GM23248 (cell line): ENCODE measurements at regions not wholly inside any gene's neighbourhood (a gene's known extent, or its start where the extent isn't known, plus 50 kb on each side); places are given as distances from the start of the nearest gene placed in this dataset.
A peak's percentile ranks its signal among the peaks of the same experiment; 100 is the strongest.

Experiments
- DNase-seq: peaks from one replicate; pipeline ENCODE4 v3.0.0-alpha.2; 2015
- H2AFZ ChIP-seq: fragments of 200-600 bp; sonication (generic); 2 replicates; pipeline ENCODE4 v1.6.1; 2016; ENCODE audit warnings: antibody characterized with exemption
- H3F3A ChIP-seq: fragments of 200-600 bp; sonication (generic); 2 replicates; pipeline ENCODE4 v1.6.1; 2016; ENCODE audit warnings: mild to moderate bottlenecking, antibody characterized with exemption, mixed run types; ENCODE audit not compliant: insufficient read depth
- H3K27ac ChIP-seq: fragments of 200-600 bp; sonication (generic); 2 replicates; pipeline ENCODE4 v1.5.1; 2016; ENCODE audit warnings: mild to moderate bottlenecking
- H3K27me3 ChIP-seq: fragments of 200-600 bp; sonication (generic); replicated peaks from 2 replicates; pipeline ENCODE4 v1.6.1; 2016; ENCODE audit warnings: mild to moderate bottlenecking; ENCODE audit not compliant: insufficient read depth
- H3K36me3 ChIP-seq: fragments of 200-600 bp; sonication (generic); 2 replicates; pipeline ENCODE4 v1.6.1; 2016; ENCODE audit warnings: low read depth, mild to moderate bottlenecking
- H3K4me1 ChIP-seq: fragments of 200-600 bp; sonication (generic); 2 replicates; pipeline ENCODE4 v1.6.1; 2016; ENCODE audit warnings: mild to moderate bottlenecking; ENCODE audit not compliant: insufficient read depth
- H3K4me2 ChIP-seq: fragments of 200-600 bp; sonication (generic); one replicate; pipeline ENCODE4 v1.6.1; 2016; ENCODE audit warnings: mild to moderate bottlenecking; ENCODE audit not compliant: unreplicated experiment
- H3K4me3 ChIP-seq: fragments of 200-600 bp; sonication (generic); 2 replicates; pipeline ENCODE4 v1.5.1; 2016; ENCODE audit warnings: mild to moderate bottlenecking
- H3K79me2 ChIP-seq: fragments of 200-600 bp; sonication (generic); 2 replicates; pipeline ENCODE4 v1.6.1; 2016; ENCODE audit warnings: mild to moderate bottlenecking; ENCODE audit not compliant: insufficient read depth
- H3K9ac ChIP-seq: fragments of 200-600 bp; sonication (generic); 2 replicates; pipeline ENCODE4 v1.6.1; 2016; ENCODE audit warnings: mild to moderate bottlenecking
- H3K9me2 ChIP-seq: fragments of 200-600 bp; sonication (generic); 2 replicates; pipeline ENCODE4 v1.6.1; 2016; ENCODE audit warnings: mixed run types, mild to moderate bottlenecking, moderate library complexity; ENCODE audit not compliant: insufficient read depth
- H3K9me3 ChIP-seq: fragments of 200-600 bp; sonication (generic); one replicate; pipeline ENCODE4 v1.6.1; 2017; ENCODE audit warnings: low read depth
- H4K20me1 ChIP-seq: fragments of 200-600 bp; sonication (generic); 2 replicates; pipeline ENCODE4 v1.6.0; 2016; ENCODE audit not compliant: insufficient read depth
- EZH2 ChIP-seq: fragments of 200-600 bp; sonication (generic); IDR thresholded peaks from 2 replicates; pipeline ENCODE4 v1.6.1; 2018; ENCODE audit warnings: antibody characterized with exemption, mild to moderate bottlenecking; ENCODE audit not compliant: insufficient read depth, poor library complexity, severe bottlenecking
- EZH2phosphoT487 ChIP-seq: fragments of 200-600 bp; sonication (generic); IDR thresholded peaks from 2 replicates; pipeline ENCODE4 v1.6.1; 2018; ENCODE audit warnings: antibody characterized with exemption, moderate library complexity, mild to moderate bottlenecking, low read depth; ENCODE audit not compliant: insufficient read depth
- WGBS, 2 experiments: methylation state at CpG; one replicate each; pipeline ENCODE4 v1.1.6; 2015 to 2017; ENCODE audit warnings: low lambda C conversion rate in 2 of 2, low coverage in 1 of 2; ENCODE audit errors: missing lambda C conversion rate in 2 of 2; 5-methylcytosine and 5-hydroxymethylcytosine counted together
- in situ Hi-C: fragments of 300-500 bp; cut with MboI; formaldehyde crosslinking; loops from 2 replicates; pipeline ENCODE4 v1.15.0; 2020

DNA sequence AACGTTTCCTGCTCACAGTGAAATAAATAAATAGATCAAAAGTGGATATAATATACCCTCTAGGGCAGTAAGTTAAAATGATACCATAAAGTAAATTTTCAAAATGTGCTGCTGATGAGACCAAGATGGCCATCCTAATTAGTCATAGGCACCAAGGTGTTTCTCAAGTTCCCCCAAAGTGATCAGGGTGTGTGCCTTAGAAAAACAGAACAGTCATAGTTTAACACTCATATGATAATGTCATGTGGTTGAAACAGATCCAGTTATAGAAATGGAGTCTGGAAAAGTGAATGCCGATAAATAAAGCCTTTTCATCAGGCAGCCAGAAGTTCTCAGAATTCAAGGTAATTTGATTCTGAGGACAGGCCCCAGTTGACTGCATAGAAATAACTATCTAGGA is 161.5 kb upstream of the CDKN2B start:
- TF ChIP-seq EZH2phosphoT487: no peak
- TF ChIP-seq EZH2: no peak
- no peaks in the 10 kb centered on the region for H4K20me1 ChIP-seq
- H3K79me2 ChIP-seq: no peaks in the 10 kb centered on the region
- no peaks in the 10 kb centered on the region for H3K9me2 ChIP-seq
- H2AFZ ChIP-seq: no peak overlapping the region
- no peaks in the 10 kb centered on the region for H3K27me3 ChIP-seq
- H3K27ac ChIP-seq: peak overlapping the region; percentile 39
- H3K36me3 ChIP-seq: no peaks in the 10 kb centered on the region
- no peaks in the 10 kb centered on the region for H3K9me3 ChIP-seq
- H3K4me1 ChIP-seq: peaks cover 33% of the 10 kb centered on the region
- peak overlapping the region; percentile 13 for H3K4me2 ChIP-seq
- H3F3A ChIP-seq: peaks cover 20% of the 10 kb centered on the region
- H3K4me3 ChIP-seq: no peak overlapping the region
- 71 to 79% methylated on average over 2 of the region's 2 CpGs for WGBS, 2 experiments
- H3K9ac ChIP-seq: no peak overlapping the region
- peak; percentile 30 for DNase-seq
- in situ Hi-C loops: no loop called here

DNA sequence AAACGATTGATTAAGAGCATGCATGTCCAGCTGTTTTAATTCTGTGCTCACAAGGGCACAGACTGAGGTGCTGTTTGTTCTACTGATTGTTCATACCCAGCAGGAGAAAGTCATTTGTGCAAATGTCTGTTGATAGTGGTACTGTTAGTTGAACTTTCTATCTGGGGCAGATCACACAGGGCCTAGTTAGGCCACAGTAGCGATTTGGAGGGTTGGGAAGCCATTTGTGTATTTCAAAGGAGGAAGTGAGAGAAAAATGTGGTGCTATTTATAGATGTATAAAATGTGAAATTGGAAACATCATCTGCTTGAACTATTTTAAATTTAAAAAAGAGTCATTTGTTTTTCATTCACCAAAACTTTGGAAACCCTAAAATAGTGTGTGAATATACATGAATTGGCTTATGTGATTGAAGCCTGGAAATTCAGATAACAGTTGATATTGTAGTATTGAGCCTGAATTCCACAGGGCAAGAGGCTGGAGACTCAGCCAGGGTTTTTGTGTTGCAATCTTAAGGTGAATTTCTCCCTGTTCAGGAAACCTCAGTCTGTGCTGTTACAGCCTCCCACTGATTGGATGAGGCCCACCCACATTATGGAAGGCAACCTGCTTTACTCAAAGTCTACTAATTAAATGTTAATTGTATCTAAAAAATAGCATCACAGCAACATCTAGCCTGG is 162.0 kb upstream of the CDKN2B start:
- H3K27me3 ChIP-seq: no peaks in the 10 kb centered on the region
- in situ Hi-C loops: no loop called here
- WGBS, 2 experiments: 71 to 78% methylated on average over 2 of the region's 2 CpGs
- no peak for DNase-seq
- no peak overlapping the region for H3K4me3 ChIP-seq
- H3K36me3 ChIP-seq: no peaks in the 10 kb centered on the region
- H3K4me1 ChIP-seq: peaks cover 30% of the 10 kb centered on the region
- peaks cover 20% of the 10 kb centered on the region for H3F3A ChIP-seq
- TF ChIP-seq EZH2: no peak
- no peak for TF ChIP-seq EZH2phosphoT487
- peak overlapping the region; percentile 13 for H3K4me2 ChIP-seq
- H3K9me3 ChIP-seq: no peaks in the 10 kb centered on the region
- H4K20me1 ChIP-seq: no peaks in the 10 kb centered on the region
- no peaks in the 10 kb centered on the region for H3K9me2 ChIP-seq
- peak overlapping the region; percentile 39; the same call in 1 of the 2 replicates for H3K27ac ChIP-seq
- H2AFZ ChIP-seq: no peak overlapping the region
- H3K79me2 ChIP-seq: no peaks in the 10 kb centered on the region
- H3K9ac ChIP-seq: no peak overlapping the region

DNA sequence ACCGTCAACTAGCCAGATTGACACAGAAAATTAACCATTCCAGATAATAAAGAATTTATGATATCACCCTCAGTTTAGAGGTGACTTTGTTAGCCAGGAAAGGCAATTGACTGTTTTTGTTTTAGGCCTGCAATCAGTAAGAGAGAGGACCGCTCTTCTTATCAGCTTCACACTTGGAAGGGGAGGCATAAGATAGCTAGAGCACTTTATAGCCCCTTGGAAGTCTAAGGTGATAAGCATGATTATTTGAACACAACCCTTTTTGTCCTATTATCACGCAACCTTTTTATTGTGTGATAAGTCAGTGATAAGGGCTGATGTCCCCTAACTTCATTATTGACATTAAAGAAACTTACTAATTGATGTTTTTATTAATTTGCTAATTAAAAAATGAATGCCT is 162.6 kb upstream of the CDKN2B start:
- Histone ChIP-seq H4K20me1 (no peaks in the 10 kb centered on the region), H3K9me2 (no peaks in the 10 kb centered on the region), H3K27ac (no peak overlapping the region), H3K4me1 (peaks cover 30% of the 10 kb centered on the region), H3K4me2 (no peak overlapping the region), H3K79me2 (no peaks in the 10 kb centered on the region), H3K4me3 (no peak overlapping the region), H3K36me3 (no peaks in the 10 kb centered on the region), H3K9me3 (no peaks in the 10 kb centered on the region), H3K27me3 (no peaks in the 10 kb centered on the region), H3K9ac (no peak overlapping the region), H3F3A (peaks cover 20% of the 10 kb centered on the region), H2AFZ (no peak overlapping the region)
- in situ Hi-C loops: no loop called here
- 98% methylated on average over 3 of the region's 3 CpGs for WGBS, 2 experiments
- TF ChIP-seq EZH2phosphoT487 (no peak), EZH2 (no peak)
- DNase-seq: no peak

DNA sequence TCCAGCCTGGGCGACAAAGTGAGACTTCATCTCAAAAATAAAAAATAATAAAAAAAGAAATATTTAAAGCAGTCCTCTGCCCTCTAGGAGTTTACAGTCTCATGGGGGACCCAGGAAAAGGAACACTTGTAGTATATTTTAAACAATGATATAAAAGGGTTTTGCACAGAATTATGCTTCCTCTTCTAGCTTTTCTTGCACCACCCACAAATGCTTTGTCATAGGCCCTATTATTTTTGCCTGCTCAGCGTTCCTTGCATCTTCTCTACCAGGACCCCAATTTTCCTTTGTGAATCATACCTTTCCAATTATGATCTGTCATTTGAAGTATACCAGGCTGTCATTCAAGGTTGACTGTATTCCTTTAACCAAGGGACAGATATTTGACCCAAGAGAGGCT is 164.8 kb upstream of the CDKN2B start:
- H3F3A ChIP-seq: peaks cover 20% of the 10 kb centered on the region
- in situ Hi-C loops: no loop called here
- peaks cover 26% of the 10 kb centered on the region for H3K4me1 ChIP-seq
- no peak overlapping the region for H3K27ac ChIP-seq
- TF ChIP-seq EZH2: no peak
- TF ChIP-seq EZH2phosphoT487: no peak
- no peaks in the 10 kb centered on the region for H3K9me3 ChIP-seq
- H4K20me1 ChIP-seq: no peaks in the 10 kb centered on the region
- DNase-seq: no peak
- no peak overlapping the region for H3K4me2 ChIP-seq
- no peak overlapping the region for H3K4me3 ChIP-seq
- no peaks in the 10 kb centered on the region for H3K79me2 ChIP-seq
- WGBS, 2 experiments: 90 to 98% methylated on average over 2 of the region's 2 CpGs
- H2AFZ ChIP-seq: no peak overlapping the region
- H3K27me3 ChIP-seq: no peaks in the 10 kb centered on the region
- H3K9me2 ChIP-seq: no peaks in the 10 kb centered on the region
- H3K9ac ChIP-seq: no peak overlapping the region
- H3K36me3 ChIP-seq: no peaks in the 10 kb centered on the region
